ENCODE measurements at regions not wholly inside any gene's neighbourhood (a gene's known extent, or its start where the extent isn't known, plus 50 kb on each side); places are given as distances from the start of the nearest gene placed in this dataset.
"Not testable (repeated sequence)": the region's sequence is repeated elsewhere in the genome, so short reads cannot be mapped to it uniquely, and the experiment has no call there.

- H3K4me3 ChIP-seq (replicated peaks; ENCODE audit: low read depth, low read length), result peak overlapping the region; percentile 66
- DNase-seq (ENCODE audit: low read depth), result peak; percentile 53
- no peak for TF ChIP-seq CTCF (IDR thresholded peaks at IDR 0.05; ENCODE audit: low read length, missing control alignments)
Observed at GRCh38 chr6:27138837-27139755, 108.4 kb upstream of the PRSS16 start.

- DNase-seq (ENCODE audit: low read depth), result peak; percentile 18
- TF ChIP-seq CTCF (IDR thresholded peaks at IDR 0.05; ENCODE audit: low read length, missing control alignments), result no peak
- peak overlapping the region; percentile 66 for H3K4me3 ChIP-seq (replicated peaks; ENCODE audit: low read depth, low read length)
Observed at GRCh38 chr6:27139756-27140579, 107.5 kb upstream of the PRSS16 start.

- DNase-seq (ENCODE audit: low read depth), result no peak
- no peak for TF ChIP-seq CTCF (IDR thresholded peaks at IDR 0.05; ENCODE audit: low read length, missing control alignments)
- peak overlapping the region; percentile 6 for H3K4me3 ChIP-seq (replicated peaks; ENCODE audit: low read depth, low read length)
Observed at GRCh38 chr6:27140999-27141528, 106.4 kb upstream of the PRSS16 start.

- no peak for TF ChIP-seq CTCF (IDR thresholded peaks at IDR 0.05; ENCODE audit: low read length, missing control alignments)
- DNase-seq (ENCODE audit: low read depth), result no peak
- no peak overlapping the region for H3K4me3 ChIP-seq (replicated peaks; ENCODE audit: low read depth, low read length)
Observed at GRCh38 chr6:27141529-27142015, 105.9 kb upstream of the PRSS16 start.

GRCh38 chr6:27143020-27143388 lies 104.5 kb upstream of the PRSS16 start:
- DNase-seq (ENCODE audit: low read depth); H3K4me3 ChIP-seq (replicated peaks; ENCODE audit: low read depth, low read length): not testable (repeated sequence)

GRCh38 chr6:27143474-27144026 lies 104.0 kb upstream of the PRSS16 start:
- DNase-seq (ENCODE audit: low read depth), result no peak
- H3K4me3 ChIP-seq (replicated peaks; ENCODE audit: low read depth, low read length), result no peak overlapping the region
- no peak for TF ChIP-seq CTCF (IDR thresholded peaks at IDR 0.05; ENCODE audit: low read length, missing control alignments)

- DNase-seq (ENCODE audit: low read depth), result no peak
- H3K4me3 ChIP-seq (replicated peaks; ENCODE audit: low read depth, low read length), result peak overlapping the region; percentile 91
- TF ChIP-seq CTCF (IDR thresholded peaks at IDR 0.05; ENCODE audit: low read length, missing control alignments), result no peak
Observed at GRCh38 chr6:27144740-27145079, 102.8 kb upstream of the PRSS16 start.
